NCI-H774 (cell line): ENCODE measurements at regions not wholly inside any gene's neighbourhood (a gene's known extent, or its start where the extent isn't known, plus 50 kb on each side); places are given as distances from the start of the nearest gene placed in this dataset.

Experiments used
- DNase-seq: peaks from one replicate; lab custom pipeline; 2025; lab: John Stamatoyannopoulos, UW

- DNase-seq = no peak
Measured at GRCh38 chr16:55225972-55226542, 97.9 kb upstream of the IRX6 start.

- DNase-seq = no peak
Measured at GRCh38 chr16:55232822-55233221, 91.2 kb upstream of the IRX6 start.

- DNase-seq = no peak
Measured at GRCh38 chr16:55233464-55233863, 90.5 kb upstream of the IRX6 start.

GRCh38 chr16:55236655-55237054 is 87.3 kb upstream of the IRX6 start:
- no peak for DNase-seq

- DNase-seq = no peak
Measured at GRCh38 chr16:55239723-55240122, 84.3 kb upstream of the IRX6 start.

- no peak for DNase-seq
Measured at GRCh38 chr16:55240888-55241287, 83.1 kb upstream of the IRX6 start.

GRCh38 chr16:55242667-55243066 is 81.3 kb upstream of the IRX6 start:
- no peak for DNase-seq

- DNase-seq = no peak
Measured at GRCh38 chr16:55248058-55248457, 75.9 kb upstream of the IRX6 start.

GRCh38 chr16:55248494-55248893 is 75.5 kb upstream of the IRX6 start:
- DNase-seq = no peak

GRCh38 chr16:55249361-55249760 is 74.6 kb upstream of the IRX6 start:
- no peak for DNase-seq

- DNase-seq = no peak
Measured at GRCh38 chr16:55249936-55250335, 74.1 kb upstream of the IRX6 start.

GRCh38 chr16:55250701-55251100 is 73.3 kb upstream of the IRX6 start:
- no peak for DNase-seq

- no peak for DNase-seq
Measured at GRCh38 chr16:55251151-55251550, 72.9 kb upstream of the IRX6 start.

GRCh38 chr16:55252577-55252976 is 71.4 kb upstream of the IRX6 start:
- no peak for DNase-seq

GRCh38 chr16:55253987-55254386 is 70.0 kb upstream of the IRX6 start:
- DNase-seq = no peak

GRCh38 chr16:55255733-55256282 is 68.2 kb upstream of the IRX6 start:
- no peak for DNase-seq

GRCh38 chr16:55256412-55257016 is 67.5 kb upstream of the IRX6 start:
- DNase-seq = no peak

- DNase-seq = no peak
Measured at GRCh38 chr16:55257966-55258613, 65.9 kb upstream of the IRX6 start.

GRCh38 chr16:55261301-55261700 is 62.7 kb upstream of the IRX6 start:
- DNase-seq = no peak

- no peak for DNase-seq
Measured at GRCh38 chr16:55263271-55264250, 60.4 kb upstream of the IRX6 start.

GRCh38 chr16:55264949-55265348 is 59.1 kb upstream of the IRX6 start:
- DNase-seq = no peak

GRCh38 chr16:55265926-55266325 is 58.1 kb upstream of the IRX6 start:
- DNase-seq = no peak
